Kidney epithelial cell (primary cell): ENCODE measurements at regions not wholly inside any gene's neighbourhood (a gene's known extent, or its start where the extent isn't known, plus 50 kb on each side); places are given as distances from the start of the nearest gene placed in this dataset.

ENCODE experiments used
- DNase-seq: peaks from one replicate; pipeline ENCODE4 v3.0.0-alpha.2; 2010; ENCODE audit warnings: low read depth
- H3K27me3 ChIP-seq: 2 replicates; pipeline ENCODE4 v1.6.0; 2011; ENCODE audit warnings: low read length; ENCODE audit not compliant: control insufficient read depth, insufficient read depth
- H3K36me3 ChIP-seq: 2 replicates; pipeline ENCODE4 v1.5.1; 2011; ENCODE audit warnings: low read length; ENCODE audit not compliant: control insufficient read depth, insufficient read depth
- H3K4me3 ChIP-seq: 2 replicates; pipeline ENCODE4 v1.5.1; 2011; ENCODE audit warnings: low read depth, mild to moderate bottlenecking, control low read depth, low read length
- CTCF ChIP-seq: IDR thresholded peaks from 2 replicates; pipeline ENCODE4 v1.5.1; 2011; ENCODE audit warnings: mild to moderate bottlenecking, moderate library complexity, low read length, control low read depth, inconsistent platforms; ENCODE audit not compliant: insufficient read depth, poor library complexity, severe bottlenecking

- no peak for TF ChIP-seq CTCF
- Histone ChIP-seq H3K4me3 (no peak overlapping the region), H3K27me3 (peaks cover 2% of the 10 kb centered on the region), H3K36me3 (no peaks in the 10 kb centered on the region)
- DNase-seq, result no peak
Measured at GRCh38 chr2:10231551-10232085, 71.1 kb upstream of the HPCAL1 start.

DNA sequence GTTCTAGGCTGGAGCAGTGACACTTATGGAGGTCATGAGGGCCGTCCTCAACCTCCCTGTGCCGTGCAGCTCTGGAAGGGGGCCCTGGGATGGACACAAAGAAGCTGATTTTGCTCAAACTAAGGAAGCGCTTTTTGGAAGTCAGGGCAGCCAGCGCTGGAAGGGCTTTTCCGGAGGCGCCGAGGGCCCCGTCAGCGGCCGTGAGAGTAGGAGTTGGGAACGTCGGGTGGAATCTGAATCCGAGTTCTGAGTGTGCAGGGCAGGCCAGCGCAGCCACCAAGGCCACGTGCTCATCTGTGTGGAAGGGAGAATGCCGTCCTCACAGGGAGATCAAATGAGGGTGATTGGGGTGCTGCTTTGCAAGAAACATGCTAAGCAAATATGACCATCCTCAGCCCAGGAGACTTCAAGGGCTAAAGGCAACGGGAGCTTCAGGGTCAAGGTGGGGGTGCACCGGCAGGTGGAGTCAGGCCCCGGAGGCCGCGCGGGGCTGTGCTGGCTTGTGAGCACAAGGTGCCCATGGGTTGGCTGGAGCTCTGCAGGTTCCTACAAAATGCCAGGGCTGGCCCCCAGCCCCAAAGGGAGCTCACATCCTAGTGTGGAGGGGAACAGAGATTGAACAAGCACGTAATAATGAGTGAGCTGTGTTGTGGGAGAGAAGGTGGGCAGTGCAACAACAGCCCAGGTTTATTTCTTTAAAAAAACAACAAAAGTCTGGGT lies 70.4 kb upstream of the HPCAL1 start:
- Histone ChIP-seq H3K36me3 (no peaks in the 10 kb centered on the region), H3K4me3 (no peak overlapping the region), H3K27me3 (peaks cover 6% of the 10 kb centered on the region)
- no peak for TF ChIP-seq CTCF
- DNase-seq, result no peak

GRCh38 chr2:10233131-10234012 lies 69.3 kb upstream of the HPCAL1 start:
- H3K36me3 ChIP-seq, result no peaks in the 10 kb centered on the region
- no peak for TF ChIP-seq CTCF
- no peak overlapping the region for H3K4me3 ChIP-seq
- H3K27me3 ChIP-seq, result peaks cover 12% of the 10 kb centered on the region
- no peak for DNase-seq

DNA sequence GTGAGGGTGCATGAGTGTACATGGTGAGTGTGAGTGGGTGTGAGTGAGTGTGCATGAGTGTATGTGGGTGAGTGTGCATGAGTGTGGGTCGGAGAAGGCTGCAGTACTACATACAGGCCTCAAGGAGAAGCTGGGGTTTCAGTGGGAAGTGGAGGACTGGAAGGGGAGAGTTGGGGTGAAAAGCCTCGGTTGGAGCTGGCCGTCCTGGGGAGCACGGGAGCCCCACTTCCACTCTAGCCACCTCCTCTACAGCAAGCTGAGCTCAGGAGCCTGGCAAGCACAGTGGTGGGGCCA lies 68.7 kb upstream of the HPCAL1 start:
- DNase-seq, result no peak
- no peaks in the 10 kb centered on the region for H3K36me3 ChIP-seq
- no peak for TF ChIP-seq CTCF
- no peak overlapping the region for H3K4me3 ChIP-seq
- H3K27me3 ChIP-seq, result peaks cover 14% of the 10 kb centered on the region

GRCh38 chr2:10234409-10235094 lies 68.2 kb upstream of the HPCAL1 start:
- no peak for TF ChIP-seq CTCF

More at GRCh38 chr2:10234409-10235094, 68.2 kb upstream of the HPCAL1 start:
- H3K36me3 ChIP-seq, result no peaks in the 10 kb centered on the region
- no peak overlapping the region for H3K4me3 ChIP-seq
- H3K27me3 ChIP-seq, result peaks cover 18% of the 10 kb centered on the region
- DNase-seq, result no peak
